ENCODE measurements at regions not wholly inside any gene's neighbourhood (a gene's known extent, or its start where the extent isn't known, plus 50 kb on each side); places are given as distances from the start of the nearest gene placed in this dataset.

- no peak for TF ChIP-seq TCF7 (CRISPR knock-in tag; IDR thresholded peaks at IDR 0.05; ENCODE audit: low read depth)
- no peak for TF ChIP-seq CTCF (IDR thresholded peaks at IDR 0.05)
- TF ChIP-seq JUN (CRISPR knock-in tag; IDR thresholded peaks at IDR 0.05), result no peak
- TF ChIP-seq ATF2 (CRISPR knock-in tag; IDR thresholded peaks at IDR 0.05; ENCODE audit: borderline replicate concordance, low read depth), result no peak
- TF ChIP-seq USF1 (CRISPR knock-in tag; IDR thresholded peaks at IDR 0.05), result no peak
- no peak for TF ChIP-seq TEAD4 (CRISPR knock-in tag; IDR thresholded peaks at IDR 0.05)
- TF ChIP-seq USF2 (CRISPR knock-in tag; IDR thresholded peaks at IDR 0.05), result no peak
- no peak for TF ChIP-seq ESRRA (CRISPR knock-in tag; IDR thresholded peaks at IDR 0.05; ENCODE audit: borderline replicate concordance)
- no peak for TF ChIP-seq TP53 (CRISPR knock-in tag; IDR thresholded peaks at IDR 0.05)
- no peak for TF ChIP-seq NFYB (CRISPR knock-in tag; conservative IDR thresholded peaks at IDR 0.05; ENCODE audit: low read depth)
Measured at GRCh38 chr12:14315501-14315900, 50.0 kb upstream of the ATF7IP start.
